ENCODE measurements at regions not wholly inside any gene's neighbourhood (a gene's known extent, or its start where the extent isn't known, plus 50 kb on each side); places are given as distances from the start of the nearest gene placed in this dataset.

- peak; percentile 62 for DNase-seq
These were observed 95.1 kb upstream of the PALS2 start for GRCh38 chr7:24478137-24478655.

GRCh38 chr7:24480501-24480900, 92.8 kb upstream of the PALS2 start:
- DNase-seq: no peak

- no peak for DNase-seq
These were observed 89.4 kb upstream of the PALS2 start for GRCh38 chr7:24483804-24484203.

- DNase-seq: no peak
These were observed 80.7 kb upstream of the PALS2 start for GRCh38 chr7:24492576-24492975.

- DNase-seq: no peak
These were observed 78.4 kb upstream of the PALS2 start for GRCh38 chr7:24494832-24495231.

- no peak for DNase-seq
These were observed 77.2 kb upstream of the PALS2 start for GRCh38 chr7:24496036-24496435.

GRCh38 chr7:24498439-24498838, 74.8 kb upstream of the PALS2 start:
- no peak for DNase-seq

GRCh38 chr7:24499871-24500270, 73.4 kb upstream of the PALS2 start:
- DNase-seq: no peak

GRCh38 chr7:24500599-24500998, 72.7 kb upstream of the PALS2 start:
- DNase-seq: no peak

- DNase-seq: no peak
These were observed 72.2 kb upstream of the PALS2 start for GRCh38 chr7:24501009-24501408.

- DNase-seq: no peak
These were observed 71.7 kb upstream of the PALS2 start for GRCh38 chr7:24501443-24502134.

- DNase-seq: no peak
These were observed 71.1 kb upstream of the PALS2 start for GRCh38 chr7:24502135-24502488.

GRCh38 chr7:24503506-24503905, 69.7 kb upstream of the PALS2 start:
- no peak for DNase-seq

- DNase-seq: no peak
These were observed 69.2 kb upstream of the PALS2 start for GRCh38 chr7:24504040-24504439.

GRCh38 chr7:24504836-24505235, 68.4 kb upstream of the PALS2 start:
- no peak for DNase-seq

- DNase-seq: no peak
These were observed 67.3 kb upstream of the PALS2 start for GRCh38 chr7:24505968-24506367.

GRCh38 chr7:24508316-24508715, 64.9 kb upstream of the PALS2 start:
- DNase-seq: no peak

GRCh38 chr7:24510759-24511158, 62.5 kb upstream of the PALS2 start:
- no peak for DNase-seq

- no peak for DNase-seq
These were observed 56.1 kb upstream of the PALS2 start for GRCh38 chr7:24517166-24517565.

- no peak for DNase-seq
These were observed 51.2 kb upstream of the PALS2 start for GRCh38 chr7:24521917-24522623.

All from DMS153 (cell line).